Hematopoietic multipotent progenitor cell treated with erythropoietin and hydrocortisone succinate and interleukin-3 and kit ligand, for 6 days (in vitro differentiated cells): ENCODE measurements at regions not wholly inside any gene's neighbourhood (a gene's known extent, or its start where the extent isn't known, plus 50 kb on each side); places are given as distances from the start of the nearest gene placed in this dataset.

ENCODE experiments used
- DNase-seq: peaks from one replicate; pipeline ENCODE4 v3.0.0-alpha.2; 2015

GRCh38 chr16:89043636-89044417 lies 49.8 kb upstream of the ACSF3 start:
- no peak for DNase-seq
